Peyer's patch (tissue), 4 donors: ENCODE measurements at regions not wholly inside any gene's neighbourhood (a gene's known extent, or its start where the extent isn't known, plus 50 kb on each side); places are given as distances from the start of the nearest gene placed in this dataset.

Source experiments
- POLR2A ChIP-seq, 2 donors: fragments of 450-650 bp; IDR thresholded peaks; one replicate each; pipeline ENCODE4 v1.5.1; 2017; ENCODE audit warnings: antibody characterized with exemption in 2 of 2, mild to moderate bottlenecking in 2 of 2, moderate library complexity in 2 of 2
- TF ChIP-seq, protein P1 (sequence below), 6 experiments: fragments of 450-650 bp in 4 of 6; fragments of 200-600 bp in 2 of 6; sonication (generic) in 1 of 6; IDR thresholded peaks; one replicate each; pipeline ENCODE4 v1.5.1; 2017 to 2019; ENCODE audit warnings: antibody characterized with exemption in 6 of 6, mild to moderate bottlenecking in 3 of 6, moderate library complexity in 1 of 6

DNA sequence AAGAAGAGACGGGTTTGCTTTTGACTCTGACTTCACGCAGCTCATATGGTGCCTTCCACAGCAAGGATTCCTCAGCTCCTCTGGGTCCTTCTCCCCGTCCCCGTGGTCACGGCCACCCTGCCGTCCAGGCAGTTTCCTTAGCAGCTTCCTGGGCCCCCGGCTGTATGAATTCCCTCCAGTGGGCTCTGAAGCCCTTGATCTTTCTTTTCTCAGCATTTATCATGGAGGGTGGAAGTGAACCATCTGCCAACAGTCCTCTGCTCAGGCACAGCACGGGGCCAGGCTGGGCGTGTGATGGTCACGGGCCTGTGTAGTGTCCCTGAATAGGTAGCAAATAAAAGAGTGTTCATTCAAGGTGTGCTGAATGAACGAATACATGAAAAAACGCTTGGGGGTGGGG is 782.4 kb downstream of the BRD1 start:
- TF ChIP-seq, protein P1, sequence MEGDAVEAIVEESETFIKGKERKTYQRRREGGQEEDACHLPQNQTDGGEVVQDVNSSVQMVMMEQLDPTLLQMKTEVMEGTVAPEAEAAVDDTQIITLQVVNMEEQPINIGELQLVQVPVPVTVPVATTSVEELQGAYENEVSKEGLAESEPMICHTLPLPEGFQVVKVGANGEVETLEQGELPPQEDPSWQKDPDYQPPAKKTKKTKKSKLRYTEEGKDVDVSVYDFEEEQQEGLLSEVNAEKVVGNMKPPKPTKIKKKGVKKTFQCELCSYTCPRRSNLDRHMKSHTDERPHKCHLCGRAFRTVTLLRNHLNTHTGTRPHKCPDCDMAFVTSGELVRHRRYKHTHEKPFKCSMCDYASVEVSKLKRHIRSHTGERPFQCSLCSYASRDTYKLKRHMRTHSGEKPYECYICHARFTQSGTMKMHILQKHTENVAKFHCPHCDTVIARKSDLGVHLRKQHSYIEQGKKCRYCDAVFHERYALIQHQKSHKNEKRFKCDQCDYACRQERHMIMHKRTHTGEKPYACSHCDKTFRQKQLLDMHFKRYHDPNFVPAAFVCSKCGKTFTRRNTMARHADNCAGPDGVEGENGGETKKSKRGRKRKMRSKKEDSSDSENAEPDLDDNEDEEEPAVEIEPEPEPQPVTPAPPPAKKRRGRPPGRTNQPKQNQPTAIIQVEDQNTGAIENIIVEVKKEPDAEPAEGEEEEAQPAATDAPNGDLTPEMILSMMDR (IDR thresholded peaks at IDR 0.05), result no peak
- no peak for TF ChIP-seq POLR2A (IDR thresholded peaks at IDR 0.05)
